Activated T-cell treated with anti-CD3 and anti-CD28 coated beads, Interleukin-2, amount 50 U/mL, for 72 hours (primary cell): ENCODE measurements at regions not wholly inside any gene's neighbourhood (a gene's known extent, or its start where the extent isn't known, plus 50 kb on each side); places are given as distances from the start of the nearest gene placed in this dataset.

Experiments
- ATAC-seq, 2 donors: fragments of 150-1000 bp; cut with Tn5 transposase; replicated peaks in 1 of 2; 2 replicates each; pipeline ENCODE4 v1.10.0; 2021; ENCODE audit warnings: moderate library complexity in 2 of 2, mild to moderate bottlenecking in 1 of 2
- DNase-seq, 2 donors: peaks; one replicate each; pipeline ENCODE4 v3.0.0; 2021 to 2022; ENCODE audit warnings: mixed read lengths in 1 of 2
- H3K27ac Mint-ChIP-seq: one replicate; pipeline ENCODE4 v1.8.0; 2022; ENCODE audit warnings: mild to moderate bottlenecking, moderate library complexity, mixed read lengths
- H3K27me3 Mint-ChIP-seq: one replicate; pipeline ENCODE4 v1.8.0; 2022; ENCODE audit warnings: low read depth, mixed read lengths
- H3K36me3 Mint-ChIP-seq, 2 donors: one replicate each; pipeline ENCODE4 v1.8.0; 2022; ENCODE audit warnings: mixed read lengths in 2 of 2, mild to moderate bottlenecking in 1 of 2; ENCODE audit not compliant: insufficient read depth in 2 of 2
- H3K4me1 Mint-ChIP-seq: one replicate; pipeline ENCODE4 v1.8.0; 2022; ENCODE audit warnings: low read depth, mixed read lengths
- H3K4me3 Mint-ChIP-seq, 2 donors: one replicate each; pipeline ENCODE4 v1.8.0; 2022; ENCODE audit warnings: mild to moderate bottlenecking in 2 of 2, mixed read lengths in 2 of 2, moderate library complexity in 2 of 2
- H3K9me3 Mint-ChIP-seq, 2 donors: one replicate each; pipeline ENCODE4 v1.8.0; 2022; ENCODE audit warnings: mixed read lengths in 2 of 2

GRCh38 chr10:44465401-44466115 lies 80.7 kb upstream of the CXCL12 start:
- H3K9me3 Mint-ChIP-seq, result peaks cover 0 to 1% of the 10 kb centered on the region in 2 donors
- H3K36me3 Mint-ChIP-seq, result no peaks in the 10 kb centered on the region
- peaks cover 10% of the 10 kb centered on the region for H3K27me3 Mint-ChIP-seq
- no peak overlapping the region for H3K4me3 Mint-ChIP-seq
- no peak for DNase-seq
- H3K27ac Mint-ChIP-seq, result no peak overlapping the region
- no peak for ATAC-seq
- no peaks in the 10 kb centered on the region for H3K4me1 Mint-ChIP-seq

GRCh38 chr10:44466236-44466635 lies 81.3 kb upstream of the CXCL12 start:
- no peaks in the 10 kb centered on the region for H3K36me3 Mint-ChIP-seq
- no peak for ATAC-seq
- DNase-seq, result no peak
- no peaks in the 10 kb centered on the region for H3K4me1 Mint-ChIP-seq
- H3K9me3 Mint-ChIP-seq, result peaks cover 0 to 1% of the 10 kb centered on the region in 2 donors
- H3K27me3 Mint-ChIP-seq, result peaks cover 10% of the 10 kb centered on the region
- H3K4me3 Mint-ChIP-seq, result no peak overlapping the region
- H3K27ac Mint-ChIP-seq, result no peak overlapping the region

GRCh38 chr10:44467090-44467489 lies 82.2 kb upstream of the CXCL12 start:
- DNase-seq (no peak), ATAC-seq (no peak)
- Mint-ChIP-seq H3K36me3 (no peaks in the 10 kb centered on the region), H3K27ac (no peak overlapping the region), H3K4me1 (no peaks in the 10 kb centered on the region), H3K9me3 (peaks cover 0 to 1% of the 10 kb centered on the region in 2 donors), H3K27me3 (peaks cover 10% of the 10 kb centered on the region), H3K4me3 (no peak overlapping the region)

GRCh38 chr10:44467900-44468299 lies 83.0 kb upstream of the CXCL12 start:
- H3K27ac Mint-ChIP-seq, result no peak overlapping the region
- no peaks in the 10 kb centered on the region for H3K36me3 Mint-ChIP-seq
- H3K4me3 Mint-ChIP-seq, result no peak overlapping the region
- no peaks in the 10 kb centered on the region for H3K4me1 Mint-ChIP-seq
- ATAC-seq (no peak), DNase-seq (no peak)
- peaks cover 10% of the 10 kb centered on the region for H3K27me3 Mint-ChIP-seq
- no peaks in the 10 kb centered on the region for H3K9me3 Mint-ChIP-seq

GRCh38 chr10:44468525-44468924 lies 83.6 kb upstream of the CXCL12 start:
- H3K4me1 Mint-ChIP-seq, result no peaks in the 10 kb centered on the region
- no peaks in the 10 kb centered on the region for H3K36me3 Mint-ChIP-seq
- ATAC-seq (no peak), DNase-seq (no peak)
- no peak overlapping the region for H3K27ac Mint-ChIP-seq
- H3K4me3 Mint-ChIP-seq, result no peak overlapping the region
- H3K9me3 Mint-ChIP-seq, result no peaks in the 10 kb centered on the region
- peaks cover 10% of the 10 kb centered on the region for H3K27me3 Mint-ChIP-seq

- no peaks in the 10 kb centered on the region for H3K4me1 Mint-ChIP-seq
- ATAC-seq, result no peak
These were observed 84.1 kb upstream of the CXCL12 start for GRCh38 chr10:44468965-44469364.

GRCh38 chr10:44470784-44471183 lies 85.9 kb upstream of the CXCL12 start:
- H3K9me3 Mint-ChIP-seq, result no peaks in the 10 kb centered on the region

More at GRCh38 chr10:44468965-44469364, 84.1 kb upstream of the CXCL12 start:
- no peak for DNase-seq
- Mint-ChIP-seq H3K9me3 (no peaks in the 10 kb centered on the region), H3K27me3 (peaks cover 10% of the 10 kb centered on the region), H3K36me3 (no peaks in the 10 kb centered on the region), H3K27ac (no peak overlapping the region), H3K4me3 (no peak overlapping the region)

GRCh38 chr10:44471410-44471809 lies 86.5 kb upstream of the CXCL12 start:
- ATAC-seq, result no peak
- Mint-ChIP-seq H3K4me1 (no peaks in the 10 kb centered on the region), H3K27ac (no peak overlapping the region), H3K36me3 (no peaks in the 10 kb centered on the region), H3K9me3 (no peaks in the 10 kb centered on the region), H3K27me3 (peaks cover 8% of the 10 kb centered on the region), H3K4me3 (no peak overlapping the region)
- DNase-seq, result no peak

More at GRCh38 chr10:44470784-44471183, 85.9 kb upstream of the CXCL12 start:
- no peaks in the 10 kb centered on the region for H3K36me3 Mint-ChIP-seq
- H3K27me3 Mint-ChIP-seq, result peaks cover 10% of the 10 kb centered on the region
- H3K4me3 Mint-ChIP-seq, result no peak overlapping the region
- no peak overlapping the region for H3K27ac Mint-ChIP-seq
- H3K4me1 Mint-ChIP-seq, result no peaks in the 10 kb centered on the region
- DNase-seq (no peak), ATAC-seq (no peak)

- H3K4me3 Mint-ChIP-seq, result no peak overlapping the region
- no peaks in the 10 kb centered on the region for H3K4me1 Mint-ChIP-seq
- no peaks in the 10 kb centered on the region for H3K9me3 Mint-ChIP-seq
- no peaks in the 10 kb centered on the region for H3K27me3 Mint-ChIP-seq
- no peak for ATAC-seq
- no peaks in the 10 kb centered on the region for H3K36me3 Mint-ChIP-seq
- DNase-seq, result no peak
- no peak overlapping the region for H3K27ac Mint-ChIP-seq
These were observed 88.2 kb upstream of the CXCL12 start for GRCh38 chr10:44473146-44473545.

- H3K27me3 Mint-ChIP-seq, result no peaks in the 10 kb centered on the region
- DNase-seq (no peak), ATAC-seq (no peak)
- peaks cover 2 to 3% of the 10 kb centered on the region in 2 donors for H3K9me3 Mint-ChIP-seq
- H3K27ac Mint-ChIP-seq, result no peak overlapping the region
- no peak overlapping the region for H3K4me3 Mint-ChIP-seq
- no peaks in the 10 kb centered on the region for H3K36me3 Mint-ChIP-seq
- H3K4me1 Mint-ChIP-seq, result no peaks in the 10 kb centered on the region
These were observed 91.6 kb upstream of the CXCL12 start for GRCh38 chr10:44476409-44477045.

GRCh38 chr10:44477046-44477425 lies 92.1 kb upstream of the CXCL12 start:
- ATAC-seq, result no peak
- no peak overlapping the region for H3K27ac Mint-ChIP-seq
- no peaks in the 10 kb centered on the region for H3K4me1 Mint-ChIP-seq
- peaks cover 3 to 4% of the 10 kb centered on the region in 2 donors for H3K9me3 Mint-ChIP-seq
- H3K4me3 Mint-ChIP-seq, result no peak overlapping the region
- H3K36me3 Mint-ChIP-seq, result peaks cover 0 to under 1% of the 10 kb centered on the region in 2 donors
- no peaks in the 10 kb centered on the region for H3K27me3 Mint-ChIP-seq
- DNase-seq, result no peak

- Mint-ChIP-seq H3K4me3 (no peak overlapping the region), H3K27ac (no peak overlapping the region), H3K9me3 (peaks cover 3 to 8% of the 10 kb centered on the region in 2 donors), H3K27me3 (no peaks in the 10 kb centered on the region), H3K36me3 (peaks cover 0 to 1% of the 10 kb centered on the region in 2 donors), H3K4me1 (no peaks in the 10 kb centered on the region)
- no peak for DNase-seq
- no peak for ATAC-seq
These were observed 93.1 kb upstream of the CXCL12 start for GRCh38 chr10:44478040-44478439.

GRCh38 chr10:44478876-44479705 lies 94.2 kb upstream of the CXCL12 start:
- peaks cover 0 to 1% of the 10 kb centered on the region in 2 donors for H3K36me3 Mint-ChIP-seq
- H3K9me3 Mint-ChIP-seq, result peaks cover 3 to 8% of the 10 kb centered on the region in 2 donors
- H3K27ac Mint-ChIP-seq, result no peak overlapping the region
- DNase-seq (no peak), ATAC-seq (no peak)
- no peak overlapping the region for H3K4me3 Mint-ChIP-seq
- no peaks in the 10 kb centered on the region for H3K4me1 Mint-ChIP-seq
- no peaks in the 10 kb centered on the region for H3K27me3 Mint-ChIP-seq
